ENCODE measurements at regions not wholly inside any gene's neighbourhood (a gene's known extent, or its start where the extent isn't known, plus 50 kb on each side); places are given as distances from the start of the nearest gene placed in this dataset.

- TF ChIP-seq EZH2 (IDR thresholded peaks at IDR 0.05), result no peak
- TF ChIP-seq POLR2AphosphoS5 (IDR thresholded peaks at IDR 0.05; ENCODE audit: borderline replicate concordance, low read depth, low read length), result no peak
These were observed 91.6 kb upstream of the EFHC2 start for GRCh38 chrX:44435047-44435446.

Data from SK-N-MC (cell line).